H1 (cell line): ENCODE measurements at regions not wholly inside any gene's neighbourhood (a gene's known extent, or its start where the extent isn't known, plus 50 kb on each side); places are given as distances from the start of the nearest gene placed in this dataset.

ENCODE experiments used
- CEBPB ChIP-seq: IDR thresholded peaks from 2 replicates; pipeline ENCODE4 v1.6.1; 2012; ENCODE audit warnings: low read depth, low read length
- EZH2 ChIP-seq: fragments of 200-600 bp; sonication (generic); IDR thresholded peaks from 2 replicates; pipeline ENCODE4 v1.7.1; 2012; ENCODE audit warnings: low read depth, mild to moderate bottlenecking, moderate library complexity, low read length, inconsistent platforms; ENCODE audit not compliant: severe bottlenecking
- HDAC6 ChIP-seq: IDR thresholded peaks from one replicate; pipeline ENCODE4 v1.7.1; 2012; ENCODE audit warnings: low read depth, mild to moderate bottlenecking, inconsistent platforms, low read length, moderate library complexity
- KDM1A ChIP-seq: fragments of 200-600, 300-600 bp; sonication (generic); IDR thresholded peaks from 2 replicates; pipeline ENCODE4 v1.7.1; 2016; ENCODE audit warnings: mild to moderate bottlenecking, low read length, borderline replicate concordance
- MAFK ChIP-seq: IDR thresholded peaks from 2 replicates; pipeline ENCODE4 v1.6.1; 2012; ENCODE audit warnings: low read depth, mild to moderate bottlenecking, improper control_type of control experiment, low read length
- POLR2A ChIP-seq, 2 experiments: IDR thresholded peaks; 1 replicate in 1 of 2; 2 replicates in 1 of 2; pipeline ENCODE4 v1.6.1; 2011; ENCODE audit warnings: low read depth in 2 of 2, low read length in 2 of 2, mild to moderate bottlenecking in 2 of 2; ENCODE audit errors: control extremely low read depth in 1 of 2
- RAD21 ChIP-seq, 2 experiments: IDR thresholded peaks in 1 of 2; conservative IDR thresholded peaks in 1 of 2; 2 replicates each; pipeline ENCODE4 v1.6.1; 2011; ENCODE audit warnings: low read depth in 2 of 2, low read length in 2 of 2, improper control_type of control experiment in 1 of 2, inconsistent platforms in 1 of 2, mild to moderate bottlenecking in 1 of 2, moderate library complexity in 1 of 2
- RNF2 ChIP-seq: fragments of 200-900, 300-1000 bp; sonication (generic); IDR thresholded peaks from 2 replicates; pipeline ENCODE4 v1.7.1; 2016; ENCODE audit warnings: borderline replicate concordance, low read depth, mild to moderate bottlenecking, antibody characterized with exemption, low read length; ENCODE audit not compliant: poor library complexity, severe bottlenecking; ENCODE audit errors: missing control alignments
- RXRA ChIP-seq: IDR thresholded peaks from 2 replicates; pipeline ENCODE4 v1.6.1; 2011; ENCODE audit warnings: low read depth, mild to moderate bottlenecking, low read length, moderate library complexity; ENCODE audit not compliant: insufficient read depth
- SP1 ChIP-seq: IDR thresholded peaks from 2 replicates; pipeline ENCODE4 v1.6.1; 2011; ENCODE audit warnings: low read depth, low read length
- ZNF274 ChIP-seq: IDR thresholded peaks from 2 replicates; pipeline ENCODE4 v1.7.0; 2012; ENCODE audit warnings: low read length, borderline replicate concordance; ENCODE audit errors: extremely low read depth
- TF ChIP-seq, protein P1 (sequence below), 3 experiments: IDR thresholded peaks; 1 replicate in 2 of 3; 2 replicates in 1 of 3; pipeline versions ENCODE4 v1.5.1 to v1.6.1; 2011; ENCODE audit warnings: low read length in 3 of 3, mild to moderate bottlenecking in 3 of 3, inconsistent platforms in 2 of 3, low read depth in 1 of 3, moderate library complexity in 1 of 3; ENCODE audit not compliant: insufficient read depth in 1 of 3; ENCODE audit errors: control extremely low read depth in 1 of 3
- TF ChIP-seq, protein P2 (sequence below): IDR thresholded peaks from 2 replicates; pipeline ENCODE4 v1.6.1; 2012; ENCODE audit warnings: inconsistent platforms

DNA sequence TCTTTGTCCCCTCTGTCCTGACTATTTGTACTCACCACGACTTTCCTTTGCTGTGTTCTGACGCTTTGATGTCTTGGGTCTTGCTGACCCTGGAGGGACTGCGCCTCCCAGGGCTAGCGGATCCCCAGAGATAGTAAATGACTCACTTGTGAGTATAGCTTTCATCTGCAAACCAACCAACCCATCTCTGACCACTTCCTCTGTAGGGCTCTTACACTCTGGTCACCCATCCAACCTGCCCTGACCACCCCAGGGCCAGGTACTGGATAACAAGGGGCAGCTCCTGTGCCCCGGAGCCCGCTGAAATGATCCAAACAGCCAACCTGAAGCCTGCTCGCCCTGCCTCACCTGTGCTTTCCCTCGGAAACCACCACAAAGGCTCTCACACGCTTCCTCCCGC, 125.2 kb upstream of the CARD11 start:
- TF ChIP-seq, protein P1, sequence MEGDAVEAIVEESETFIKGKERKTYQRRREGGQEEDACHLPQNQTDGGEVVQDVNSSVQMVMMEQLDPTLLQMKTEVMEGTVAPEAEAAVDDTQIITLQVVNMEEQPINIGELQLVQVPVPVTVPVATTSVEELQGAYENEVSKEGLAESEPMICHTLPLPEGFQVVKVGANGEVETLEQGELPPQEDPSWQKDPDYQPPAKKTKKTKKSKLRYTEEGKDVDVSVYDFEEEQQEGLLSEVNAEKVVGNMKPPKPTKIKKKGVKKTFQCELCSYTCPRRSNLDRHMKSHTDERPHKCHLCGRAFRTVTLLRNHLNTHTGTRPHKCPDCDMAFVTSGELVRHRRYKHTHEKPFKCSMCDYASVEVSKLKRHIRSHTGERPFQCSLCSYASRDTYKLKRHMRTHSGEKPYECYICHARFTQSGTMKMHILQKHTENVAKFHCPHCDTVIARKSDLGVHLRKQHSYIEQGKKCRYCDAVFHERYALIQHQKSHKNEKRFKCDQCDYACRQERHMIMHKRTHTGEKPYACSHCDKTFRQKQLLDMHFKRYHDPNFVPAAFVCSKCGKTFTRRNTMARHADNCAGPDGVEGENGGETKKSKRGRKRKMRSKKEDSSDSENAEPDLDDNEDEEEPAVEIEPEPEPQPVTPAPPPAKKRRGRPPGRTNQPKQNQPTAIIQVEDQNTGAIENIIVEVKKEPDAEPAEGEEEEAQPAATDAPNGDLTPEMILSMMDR (IDR thresholded peaks at IDR 0.05; ENCODE audit: control extremely low read depth in 1 of 3, insufficient read depth in 1 of 3, low read depth in 1 of 3, low read length in 3 of 3) = no peak
- TF ChIP-seq SP1 (no peak), POLR2A (IDR thresholded peaks at IDR 0.05; ENCODE audit: control extremely low read depth in 1 of 2, low read depth in 2 of 2, low read length in 2 of 2) (no peak), ZNF274 (no peak), EZH2 (no peak), RAD21 (IDR thresholded peaks at IDR 0.05 in 1 of 2, conservative IDR thresholded peaks at IDR 0.05 in 1 of 2; ENCODE audit: low read depth in 2 of 2, low read length in 2 of 2) (no peak), RNF2 (no peak), RXRA (no peak), HDAC6 (no peak), CEBPB (no peak), MAFK (no peak), KDM1A (no peak)
- TF ChIP-seq, protein P2, sequence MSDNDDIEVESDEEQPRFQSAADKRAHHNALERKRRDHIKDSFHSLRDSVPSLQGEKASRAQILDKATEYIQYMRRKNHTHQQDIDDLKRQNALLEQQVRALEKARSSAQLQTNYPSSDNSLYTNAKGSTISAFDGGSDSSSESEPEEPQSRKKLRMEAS = no peak
